Kasumi-1 (cell line): ENCODE measurements at regions not wholly inside any gene's neighbourhood (a gene's known extent, or its start where the extent isn't known, plus 50 kb on each side); places are given as distances from the start of the nearest gene placed in this dataset.

Experiments used
- DNase-seq, 2 experiments: peaks; one replicate each; lab custom pipeline; 2025; lab: John Stamatoyannopoulos, UW

DNA sequence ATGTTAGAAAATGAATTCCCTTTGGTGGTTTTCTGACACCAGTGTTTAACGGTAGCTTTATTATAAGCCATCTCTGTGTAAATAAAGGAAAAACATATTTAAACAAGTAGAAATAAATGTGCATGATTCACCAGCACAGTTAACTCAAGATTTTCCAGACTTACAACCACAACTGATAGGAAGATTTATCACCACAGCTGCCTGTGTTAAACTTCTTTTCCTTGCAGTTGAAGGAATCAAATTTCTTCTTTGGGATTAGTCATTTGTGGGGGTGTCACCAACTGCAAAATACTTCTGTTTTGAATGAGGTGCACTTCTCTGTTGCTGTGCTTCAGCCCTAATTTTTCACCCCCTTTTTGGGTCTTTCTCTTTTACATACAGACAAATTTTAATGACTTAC, 128.1 kb upstream of the STK26 start:
- no peak for DNase-seq

DNA sequence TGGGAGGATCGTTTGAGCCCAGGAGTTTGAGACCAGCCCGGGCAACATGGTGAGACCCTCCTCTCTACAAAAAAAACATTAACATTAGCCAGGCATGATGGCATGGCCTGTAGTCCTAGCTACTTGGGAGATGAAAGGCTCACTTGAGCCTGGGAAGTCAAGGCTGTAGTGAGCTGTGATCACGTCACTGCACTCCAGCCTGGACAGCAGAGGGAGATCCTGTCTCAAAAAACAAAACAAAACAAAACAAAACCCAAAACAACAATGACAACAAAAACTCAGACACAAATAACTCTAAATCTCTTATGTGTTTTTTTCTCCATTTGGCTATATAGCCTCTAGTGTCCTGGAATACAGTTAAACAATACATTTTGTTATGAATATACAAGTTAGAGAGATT, 127.3 kb upstream of the STK26 start:
- DNase-seq = no peak

DNA sequence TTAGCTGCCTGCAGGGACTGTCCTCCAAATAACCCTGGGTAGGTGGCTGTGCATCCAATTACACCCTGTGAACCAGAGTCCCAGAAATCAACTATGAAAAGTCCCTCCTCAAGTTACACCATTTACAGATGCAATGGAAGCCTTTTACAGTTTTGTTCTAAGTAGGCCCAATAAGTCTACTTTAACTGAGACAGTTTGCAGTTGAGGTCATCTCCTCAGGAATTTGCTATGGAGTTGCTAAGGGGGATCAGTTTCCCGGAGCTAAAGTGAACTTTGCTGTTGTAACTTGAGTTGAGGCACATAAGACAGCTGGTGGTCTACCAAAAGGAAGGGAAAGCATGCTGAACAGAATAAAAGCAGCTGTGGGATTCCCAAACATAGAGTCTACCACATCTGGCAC, 121.6 kb upstream of the STK26 start:
- no peak for DNase-seq

DNA sequence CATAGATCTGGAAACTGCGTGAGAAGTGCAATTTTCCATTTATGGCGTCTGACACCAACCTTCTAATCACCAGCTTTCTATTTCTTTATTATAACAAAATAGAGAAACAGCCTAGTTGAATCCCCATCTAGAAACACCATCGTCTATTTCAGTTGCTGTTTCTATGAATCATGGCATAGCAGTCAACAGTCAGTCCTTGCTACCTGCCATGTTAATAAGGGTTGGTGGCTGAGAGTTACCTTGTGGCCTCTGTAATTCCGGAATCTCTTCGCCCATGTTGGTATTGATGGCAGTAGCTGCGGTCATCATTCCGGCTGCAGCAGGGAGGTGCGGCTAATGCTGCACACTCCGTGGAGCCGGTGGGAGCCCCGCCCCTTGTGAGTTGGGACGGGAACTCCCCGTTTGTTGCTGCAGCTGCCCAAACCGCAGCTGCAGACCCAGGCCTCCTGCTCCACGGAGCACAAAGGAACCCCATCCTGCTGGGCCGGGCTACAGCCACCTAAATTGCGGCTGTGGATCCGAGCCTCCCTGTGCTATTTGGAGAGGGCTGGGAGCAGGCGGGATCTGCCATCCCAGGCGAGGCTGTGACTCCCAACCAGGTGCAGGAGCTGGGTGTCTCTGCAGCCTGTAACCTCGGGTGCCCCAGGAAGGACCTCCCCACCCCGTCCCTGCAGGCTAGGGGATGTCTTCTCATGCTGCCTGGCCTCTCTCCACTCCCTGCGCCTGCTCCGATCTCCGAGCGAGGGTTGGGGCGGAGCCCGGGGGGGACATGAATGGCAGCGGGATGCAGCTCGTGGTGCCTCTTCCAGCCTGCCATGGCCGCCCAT, 115.4 kb upstream of the STK26 start:
- no peak for DNase-seq

DNA sequence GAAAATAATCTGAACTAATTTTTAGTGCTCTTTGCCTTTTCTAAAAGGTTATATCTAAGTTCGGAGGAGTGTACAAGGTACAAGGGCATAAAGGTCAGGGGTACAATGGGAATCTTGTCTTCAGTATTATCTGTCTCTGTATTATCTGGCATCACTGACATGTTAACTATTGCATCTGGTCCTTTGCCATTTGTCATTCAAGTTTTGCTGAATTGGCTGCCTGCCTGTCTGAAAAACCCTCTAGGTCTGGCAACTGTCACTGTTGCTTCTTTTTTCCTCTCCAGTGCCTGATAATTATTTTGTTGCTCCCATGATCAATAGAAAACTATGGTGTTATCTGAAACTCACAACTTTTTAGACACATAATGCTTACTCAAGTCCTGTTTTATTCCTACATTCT, 112.5 kb upstream of the STK26 start:
- no peak for DNase-seq

DNA sequence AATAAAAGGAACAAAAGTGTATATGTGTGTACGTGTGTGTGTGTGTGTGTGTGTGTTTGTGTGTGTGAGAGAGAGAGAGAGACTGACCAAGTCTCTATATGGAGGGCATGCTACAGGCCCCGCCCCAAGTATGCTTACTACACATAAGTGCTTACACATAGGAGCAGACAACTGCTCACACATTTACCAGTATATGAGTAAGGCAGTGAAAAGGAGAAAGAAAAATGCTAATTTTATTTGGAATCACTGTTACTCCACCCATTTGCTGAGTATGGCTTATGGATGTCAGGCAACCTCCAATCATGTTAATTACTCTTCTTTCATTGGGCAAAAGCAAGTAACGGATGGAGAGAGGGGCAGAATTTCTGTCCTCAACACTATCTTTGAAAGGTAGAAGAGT, 107.6 kb upstream of the STK26 start:
- no peak for DNase-seq

DNA sequence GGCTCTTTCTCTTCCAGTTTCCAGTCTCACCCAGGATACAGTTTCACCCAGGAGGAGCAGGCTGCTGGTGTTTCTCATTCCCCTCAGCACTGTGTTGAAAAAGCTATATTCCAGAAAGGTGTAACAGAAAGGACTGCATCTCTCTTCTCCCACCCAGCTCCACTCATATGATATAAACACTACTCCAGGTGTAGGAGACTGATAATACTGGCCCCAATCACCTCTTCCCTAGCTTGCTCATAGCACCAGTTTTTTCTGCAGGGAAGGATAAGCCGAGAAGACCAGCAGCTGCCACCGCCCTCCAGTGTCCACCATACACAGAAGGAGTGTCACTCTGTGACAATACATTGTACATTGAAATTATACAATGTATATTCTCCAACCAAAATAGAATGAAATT, 105.5 kb upstream of the STK26 start:
- DNase-seq = no peak

DNA sequence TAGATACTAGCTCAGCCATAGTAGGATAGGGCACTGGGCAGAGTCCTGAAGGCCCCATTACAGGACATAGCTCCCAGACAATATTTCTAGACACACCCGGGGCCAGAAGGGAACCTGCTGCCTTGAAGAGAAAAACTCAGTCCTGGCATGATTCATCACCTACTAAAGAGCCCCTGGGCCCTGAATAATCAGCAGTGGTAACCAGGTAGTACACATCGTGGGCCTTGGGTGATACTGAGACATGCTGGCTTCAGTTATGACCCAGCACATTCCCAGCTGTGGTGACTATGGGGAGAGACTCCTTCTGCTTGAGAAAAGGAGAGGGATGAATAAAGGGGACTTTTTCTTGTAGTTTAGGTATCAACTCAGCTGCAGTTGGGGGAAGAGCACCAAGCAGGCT, 104.3 kb upstream of the STK26 start:
- no peak for DNase-seq

DNA sequence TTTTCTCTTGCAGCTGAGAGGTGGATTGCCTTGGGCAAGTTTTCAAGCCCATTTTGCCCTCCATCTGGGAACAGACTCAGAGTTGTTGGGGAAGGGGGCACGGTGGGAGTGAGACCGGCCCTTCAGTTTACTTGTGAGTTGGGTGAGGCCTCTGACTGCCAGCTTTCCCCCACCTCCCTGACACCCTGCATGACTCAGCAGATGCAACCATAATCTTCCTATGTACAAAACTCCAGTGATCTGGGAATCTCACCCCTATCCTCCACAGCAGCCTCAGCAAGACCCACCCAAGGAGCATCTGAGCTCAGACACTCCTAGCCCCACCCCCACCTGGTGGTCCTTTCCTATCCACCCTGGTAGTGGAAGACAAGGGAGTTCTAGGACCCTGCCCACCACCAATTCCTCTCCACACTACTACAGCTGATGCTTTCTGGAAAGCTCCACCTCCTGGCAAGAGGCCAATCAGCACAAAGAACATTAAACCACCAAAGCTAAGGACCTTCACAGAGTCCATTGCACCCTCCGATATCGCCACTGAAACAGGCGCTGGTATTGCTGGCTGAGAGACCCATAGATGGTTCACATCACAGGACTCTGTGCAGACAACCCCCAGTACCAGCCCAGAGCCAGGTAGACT, 99.4 kb upstream of the STK26 start:
- DNase-seq = no peak

DNA sequence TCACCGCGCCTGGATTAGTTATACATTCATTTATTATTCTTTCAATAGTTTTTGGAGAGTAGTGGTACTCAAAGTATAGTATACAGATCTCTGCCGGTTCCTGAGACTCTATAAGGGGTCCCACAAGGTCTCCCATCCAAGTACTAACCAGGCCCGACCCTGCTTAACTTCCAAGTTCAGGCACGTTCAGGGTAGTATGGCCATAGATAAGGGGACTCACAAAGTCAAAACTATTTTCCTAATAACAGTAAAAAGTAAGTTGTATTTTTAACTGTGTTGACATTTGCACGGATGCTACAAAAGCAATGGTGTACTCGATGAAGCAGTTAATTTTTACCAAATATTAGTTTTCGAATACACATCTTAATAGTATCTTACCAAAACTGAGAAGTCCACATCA, 84.4 kb upstream of the STK26 start:
- no peak for DNase-seq

DNA sequence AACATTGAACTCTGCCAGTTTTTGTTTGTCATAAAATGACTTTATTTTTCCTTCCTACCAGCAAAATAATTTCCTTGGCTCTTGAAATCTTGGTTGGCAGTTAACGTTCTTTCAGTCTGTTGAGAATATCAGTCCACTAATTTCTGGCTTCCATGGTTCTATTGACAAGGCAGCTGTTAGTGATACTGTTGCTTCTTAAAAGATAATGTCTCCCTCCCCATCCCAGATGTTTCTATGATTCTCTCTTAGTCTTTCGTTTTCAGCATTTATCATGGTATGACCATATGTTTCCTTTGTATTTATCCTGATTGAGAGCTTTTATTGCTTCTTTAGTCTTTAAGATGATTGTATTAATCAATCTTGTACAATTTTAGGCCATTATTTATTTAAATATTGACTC, 81.1 kb upstream of the STK26 start:
- DNase-seq = no peak

DNA sequence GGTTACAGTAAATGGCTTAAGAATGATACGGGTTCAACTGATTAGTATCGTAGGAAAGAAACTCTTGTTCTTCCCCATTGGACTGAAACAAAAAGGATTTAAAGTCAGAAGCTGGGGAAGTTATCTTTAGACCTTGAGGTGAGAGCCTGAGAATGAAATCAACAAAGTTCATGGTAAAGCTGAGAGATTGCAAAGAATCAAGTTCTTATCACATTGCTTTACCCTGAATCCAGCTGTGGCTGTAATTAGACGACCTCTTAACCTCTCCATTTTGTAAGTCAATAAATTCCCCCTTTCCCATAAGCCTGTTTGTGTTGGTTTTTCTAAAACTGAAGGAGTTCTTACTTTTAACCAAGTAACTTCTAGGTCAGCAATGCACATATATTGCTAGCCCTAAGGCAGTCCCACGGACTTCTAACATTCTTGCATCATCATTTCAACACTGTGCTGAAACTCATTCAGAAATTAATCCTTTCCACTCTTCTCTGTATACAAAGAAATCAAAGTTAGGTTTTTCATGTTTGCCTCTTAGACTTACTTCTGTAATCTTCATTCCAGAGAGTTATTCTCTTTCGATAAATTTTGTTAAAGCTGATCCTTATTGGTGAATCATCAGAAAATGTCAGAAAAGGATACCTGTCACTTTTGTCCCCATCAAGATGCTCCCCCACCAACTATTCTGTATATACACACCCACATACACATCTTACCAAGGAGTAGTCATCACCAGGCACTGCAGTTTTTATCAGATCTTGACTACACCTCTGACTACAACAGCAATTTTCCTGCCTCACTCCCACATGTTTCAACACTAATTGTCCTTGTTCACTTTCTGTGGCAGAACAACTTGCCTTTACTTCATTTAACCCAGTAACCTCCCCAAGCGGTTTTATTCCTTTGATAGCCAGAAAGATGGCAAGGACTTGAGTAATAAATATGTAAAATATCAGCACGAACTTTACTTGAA, 77.9 kb upstream of the STK26 start:
- DNase-seq = no peak

DNA sequence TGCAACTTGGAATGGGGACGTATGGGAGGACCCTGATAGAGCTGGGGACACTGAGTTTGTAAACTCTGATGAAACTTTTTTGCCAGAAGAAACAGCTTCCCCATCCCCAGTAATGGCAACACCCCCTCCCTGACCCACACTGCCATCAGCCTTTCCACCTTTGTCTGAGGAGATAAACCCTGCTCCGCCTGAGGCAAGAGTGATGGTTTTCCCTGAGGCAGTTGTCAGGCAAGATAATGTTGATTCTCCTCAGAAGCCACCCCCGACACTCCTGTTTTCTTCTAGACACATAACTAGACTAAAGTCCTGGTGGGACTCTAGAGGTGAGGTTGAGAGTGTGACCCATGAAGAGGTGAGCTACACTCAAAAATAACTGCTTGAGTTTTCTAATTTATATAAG, 71.9 kb upstream of the STK26 start:
- DNase-seq = no peak

DNA sequence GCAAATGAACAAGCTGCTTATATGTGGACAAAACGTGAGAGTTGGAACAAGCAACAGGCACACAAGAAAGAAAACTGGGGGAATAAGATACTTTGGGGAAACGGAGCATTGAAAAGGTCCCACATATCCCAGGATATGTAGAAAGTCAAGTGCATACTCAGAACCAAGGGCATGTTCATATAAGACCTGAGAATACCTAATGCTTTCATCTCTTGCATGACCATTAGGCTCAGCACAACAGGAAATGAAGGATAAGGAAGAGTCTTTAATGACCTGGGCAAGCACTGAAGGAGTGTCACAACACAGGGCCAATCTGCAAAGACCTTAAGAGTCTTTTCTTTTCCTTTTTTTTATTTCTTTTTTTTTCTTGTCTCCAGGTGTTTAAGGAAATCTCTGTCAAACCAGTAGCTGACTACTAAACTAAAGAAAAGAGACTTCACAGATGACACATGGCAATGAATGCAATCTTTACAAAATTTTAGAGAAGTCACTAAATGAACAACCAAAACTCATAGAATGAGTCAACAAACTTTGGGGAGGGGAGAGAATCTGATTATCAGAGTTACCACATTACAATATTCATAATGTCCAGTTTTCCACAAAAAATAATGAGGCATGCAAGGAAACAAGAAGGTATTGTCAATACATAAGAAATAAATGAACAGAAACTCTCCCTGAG, 67.9 kb upstream of the STK26 start:
- no peak for DNase-seq

DNA sequence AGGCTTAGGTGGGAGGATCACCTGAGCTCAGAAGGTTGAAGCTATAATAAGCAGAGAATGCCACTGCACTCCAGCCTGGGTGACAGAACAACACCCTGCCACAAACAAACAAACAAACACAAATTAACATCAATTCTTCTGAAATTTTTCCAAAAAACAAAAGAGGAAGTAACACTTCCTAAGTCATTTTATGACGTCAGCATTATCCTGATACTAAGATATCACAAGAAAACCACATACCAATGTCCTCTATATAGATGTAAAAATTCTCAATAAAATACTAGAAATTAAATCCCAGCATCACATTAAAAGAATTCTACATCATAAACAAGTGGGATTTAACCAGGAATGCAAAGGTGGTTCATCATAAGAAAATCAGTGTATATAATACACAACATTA, 64.4 kb upstream of the STK26 start:
- DNase-seq = no peak

DNA sequence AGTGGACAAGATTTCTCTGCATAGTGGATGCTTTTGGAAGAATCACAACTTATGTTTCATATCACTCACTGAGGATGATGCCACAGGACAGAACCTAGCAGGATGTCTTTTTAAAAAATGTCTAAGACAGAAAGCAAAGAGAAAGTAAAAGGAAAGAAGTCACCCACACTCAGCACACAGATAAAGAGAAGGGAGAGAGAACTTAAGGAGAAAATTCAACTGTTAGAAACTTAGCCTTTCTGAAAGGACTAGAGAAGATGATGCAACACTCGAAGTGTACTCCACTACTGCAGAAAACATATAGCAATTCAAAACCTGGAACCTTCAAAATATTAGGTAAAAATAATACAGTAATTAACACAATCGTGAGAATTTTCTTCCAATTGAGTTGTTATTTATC, 52.8 kb upstream of the STK26 start:
- no peak for DNase-seq
